Gastroesophageal sphincter (tissue), 4 donors: ENCODE measurements at regions not wholly inside any gene's neighbourhood (a gene's known extent, or its start where the extent isn't known, plus 50 kb on each side); places are given as distances from the start of the nearest gene placed in this dataset.

Source experiments
- ATAC-seq: fragments of 150-250 bp; one replicate; pipeline ENCODE4 v1.9.1; 2016; ENCODE audit warnings: mild to moderate bottlenecking, moderate library complexity
- H3K27ac ChIP-seq, 4 donors: fragments of 200-600 bp; sonication (generic) in 3 of 4; 1 replicate in 3 of 4; 2 replicates in 1 of 4; pipeline ENCODE4 v1.5.1; 2016 to 2019
- H3K27me3 ChIP-seq: fragments of 200-600 bp; sonication (generic); one replicate; pipeline ENCODE4 v1.5.1; 2019
- H3K36me3 ChIP-seq, 2 donors: fragments of 200-600 bp; sonication (generic); one replicate each; pipeline ENCODE4 v1.5.1; 2019; ENCODE audit warnings: control low read depth in 1 of 2
- H3K4me1 ChIP-seq, 3 donors: fragments of 200-600 bp; sonication (generic); 1 replicate in 2 of 3; 2 replicates in 1 of 3; pipeline ENCODE4 v1.5.1; 2016 to 2019; ENCODE audit warnings: control low read depth in 2 of 3
- H3K4me3 ChIP-seq, 2 donors: fragments of 200-600 bp; sonication (generic); one replicate each; pipeline ENCODE4 v1.5.1; 2019; ENCODE audit warnings: mild to moderate bottlenecking in 1 of 2, moderate library complexity in 1 of 2
- H3K9me3 ChIP-seq, 3 donors: fragments of 200-600 bp; sonication (generic); one replicate each; pipeline ENCODE4 v1.5.1; 2017 to 2019; ENCODE audit warnings: control low read depth in 2 of 3
- EP300 ChIP-seq: sonication (generic); formaldehyde crosslinking; IDR thresholded peaks from one replicate; pipeline ENCODE4 v1.6.1; 2017; ENCODE audit warnings: antibody characterized with exemption, mild to moderate bottlenecking
- POLR2A ChIP-seq, 2 donors: fragments of 450-650 bp; IDR thresholded peaks; one replicate each; pipeline ENCODE4 v1.6.1; 2017; ENCODE audit warnings: antibody characterized with exemption in 2 of 2, mild to moderate bottlenecking in 2 of 2, moderate library complexity in 1 of 2
- POLR2AphosphoS5 ChIP-seq: sonication (generic); formaldehyde crosslinking; IDR thresholded peaks from one replicate; pipeline ENCODE4 v1.6.1; 2017; ENCODE audit warnings: antibody characterized with exemption
- WGBS, 2 donors: methylation state at CpG; one replicate each; pipeline ENCODE4 v1.1.5; 2018; ENCODE audit warnings: low coverage in 1 of 2; 5-methylcytosine and 5-hydroxymethylcytosine counted together
- TF ChIP-seq, protein P1 (sequence below), 4 experiments: fragments of 200-600 bp in 2 of 4; fragments of 450-650 bp in 2 of 4; sonication (generic) in 1 of 4; IDR thresholded peaks; one replicate each; pipeline ENCODE4 v1.5.1; 2017 to 2019; ENCODE audit warnings: antibody characterized with exemption in 4 of 4, mild to moderate bottlenecking in 2 of 4, moderate library complexity in 2 of 4

DNA sequence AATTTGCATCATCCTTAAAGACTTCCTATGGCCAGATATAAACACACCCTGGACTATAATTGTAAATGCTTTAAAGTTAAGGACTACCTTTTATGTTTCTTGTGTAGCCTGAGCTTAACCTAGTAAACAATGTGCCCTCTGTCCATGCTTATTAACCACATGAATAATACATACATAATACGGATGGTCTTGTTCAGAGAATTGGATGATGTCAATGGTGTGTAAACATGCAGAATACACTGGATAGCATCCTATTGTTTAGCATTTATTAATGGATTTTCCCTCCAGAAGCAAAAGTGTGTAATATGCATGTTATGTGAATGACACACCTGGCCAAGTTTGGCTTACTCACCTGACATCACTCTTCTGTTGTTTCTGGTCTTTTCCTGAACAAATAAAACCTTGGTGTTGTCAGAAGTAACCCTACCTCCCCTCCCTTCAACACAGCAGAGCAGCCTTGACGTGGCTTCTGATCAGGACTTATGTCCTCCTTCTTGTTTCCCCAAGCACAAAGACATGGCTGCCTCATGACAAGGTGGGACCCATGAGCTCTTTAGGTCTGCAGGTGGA is 517.9 kb downstream of the MTRR start:
- Histone ChIP-seq H3K27me3 (no peaks in the 10 kb centered on the region), H3K36me3 (no peaks in the 10 kb centered on the region), H3K27ac (no peak overlapping the region), H3K4me3 (no peak overlapping the region), H3K9me3 (no peaks in the 10 kb centered on the region), H3K4me1 (no peaks in the 10 kb centered on the region)
- TF ChIP-seq, protein P1, sequence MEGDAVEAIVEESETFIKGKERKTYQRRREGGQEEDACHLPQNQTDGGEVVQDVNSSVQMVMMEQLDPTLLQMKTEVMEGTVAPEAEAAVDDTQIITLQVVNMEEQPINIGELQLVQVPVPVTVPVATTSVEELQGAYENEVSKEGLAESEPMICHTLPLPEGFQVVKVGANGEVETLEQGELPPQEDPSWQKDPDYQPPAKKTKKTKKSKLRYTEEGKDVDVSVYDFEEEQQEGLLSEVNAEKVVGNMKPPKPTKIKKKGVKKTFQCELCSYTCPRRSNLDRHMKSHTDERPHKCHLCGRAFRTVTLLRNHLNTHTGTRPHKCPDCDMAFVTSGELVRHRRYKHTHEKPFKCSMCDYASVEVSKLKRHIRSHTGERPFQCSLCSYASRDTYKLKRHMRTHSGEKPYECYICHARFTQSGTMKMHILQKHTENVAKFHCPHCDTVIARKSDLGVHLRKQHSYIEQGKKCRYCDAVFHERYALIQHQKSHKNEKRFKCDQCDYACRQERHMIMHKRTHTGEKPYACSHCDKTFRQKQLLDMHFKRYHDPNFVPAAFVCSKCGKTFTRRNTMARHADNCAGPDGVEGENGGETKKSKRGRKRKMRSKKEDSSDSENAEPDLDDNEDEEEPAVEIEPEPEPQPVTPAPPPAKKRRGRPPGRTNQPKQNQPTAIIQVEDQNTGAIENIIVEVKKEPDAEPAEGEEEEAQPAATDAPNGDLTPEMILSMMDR (IDR thresholded peaks at IDR 0.05) = no peak
- ATAC-seq = no peak
- 59 to 60% methylated on average over 2 of the region's 2 CpGs for WGBS, 2 donors

DNA sequence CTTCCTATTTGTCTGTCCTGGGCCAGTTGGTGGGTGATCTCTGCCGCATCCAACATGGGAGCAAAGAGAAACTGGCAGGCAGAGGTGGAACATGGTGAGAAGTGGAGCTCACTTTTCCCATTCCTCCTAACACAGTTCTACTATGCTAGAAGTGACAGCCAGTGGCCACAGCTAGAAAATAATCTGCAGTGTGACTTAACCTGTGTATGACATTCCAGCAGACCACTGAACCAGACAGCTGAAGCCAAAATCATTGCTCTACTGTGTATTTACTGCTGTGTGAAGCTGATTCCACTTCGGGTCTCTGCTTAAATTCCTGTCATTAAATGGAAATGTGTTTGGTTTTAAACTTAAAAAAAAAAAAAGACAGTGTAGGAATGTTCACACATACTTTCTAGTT is 523.0 kb downstream of the MTRR start:
- WGBS, 2 donors = 0 to 6% methylated on average over 1 of the region's 2 CpGs
- Histone ChIP-seq H3K27ac (no peak overlapping the region), H3K4me1 (no peaks in the 10 kb centered on the region), H3K9me3 (no peaks in the 10 kb centered on the region), H3K27me3 (no peaks in the 10 kb centered on the region), H3K4me3 (no peak overlapping the region), H3K36me3 (no peaks in the 10 kb centered on the region)
- TF ChIP-seq POLR2A (IDR thresholded peaks at IDR 0.05) = no peak
- no peak for TF ChIP-seq POLR2AphosphoS5
- no peak for TF ChIP-seq EP300
- TF ChIP-seq, protein P1 (IDR thresholded peaks at IDR 0.05) = no peak
- ATAC-seq = no peak

DNA sequence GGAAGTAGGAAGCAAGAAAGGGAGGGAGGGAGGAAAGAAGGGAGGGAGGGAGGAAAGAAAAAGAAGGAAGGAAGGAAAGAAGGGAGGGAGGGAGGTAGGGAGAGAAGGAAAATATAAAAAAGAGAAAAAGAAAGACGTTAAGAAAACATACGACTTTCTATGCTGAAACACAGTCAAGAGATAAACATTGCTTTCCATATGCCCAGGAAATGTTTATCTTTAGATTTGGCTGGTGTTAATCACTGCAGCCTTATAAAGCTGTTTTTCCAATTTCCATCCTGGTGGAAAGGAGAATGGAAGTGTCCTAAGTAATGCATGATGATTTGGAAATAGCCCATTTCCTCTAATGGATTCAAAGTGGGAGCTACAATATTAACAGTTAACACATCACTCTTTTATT is 524.3 kb downstream of the MTRR start:
- no peaks in the 10 kb centered on the region for H3K27me3 ChIP-seq
- H3K27ac ChIP-seq = no peak overlapping the region
- H3K4me1 ChIP-seq = no peaks in the 10 kb centered on the region
- TF ChIP-seq, protein P1 (IDR thresholded peaks at IDR 0.05) = no peak
- TF ChIP-seq EP300 (no peak), POLR2AphosphoS5 (no peak), POLR2A (IDR thresholded peaks at IDR 0.05) (no peak)
- 18 to 23% methylated on average over 2 of the region's 2 CpGs for WGBS, 2 donors
- no peaks in the 10 kb centered on the region for H3K9me3 ChIP-seq
- no peak for ATAC-seq
- no peak overlapping the region for H3K4me3 ChIP-seq
- no peaks in the 10 kb centered on the region for H3K36me3 ChIP-seq

DNA sequence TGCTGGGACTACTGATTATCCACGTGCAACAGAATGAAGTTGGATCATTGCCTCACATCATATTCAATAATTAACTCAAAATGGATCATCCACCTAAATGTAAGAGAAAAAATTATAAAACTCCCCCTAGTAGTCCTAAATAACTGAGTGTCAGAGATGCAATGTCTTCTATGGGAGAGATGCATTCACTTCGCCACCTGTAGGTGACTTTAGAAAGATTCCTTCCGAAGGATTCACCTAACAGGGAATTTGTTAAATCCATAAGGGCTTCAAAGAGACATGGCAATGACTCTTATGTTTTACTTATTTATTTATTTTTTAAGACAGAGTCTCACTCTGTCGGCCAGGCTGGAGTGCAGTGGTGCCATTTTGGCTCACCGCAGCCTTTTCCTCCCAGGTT is 526.0 kb downstream of the MTRR start:
- WGBS, 2 donors = 74 to 80% methylated on average over 5 of the region's 5 CpGs
- Histone ChIP-seq H3K4me3 (no peak overlapping the region), H3K27me3 (no peaks in the 10 kb centered on the region), H3K9me3 (no peaks in the 10 kb centered on the region), H3K36me3 (no peaks in the 10 kb centered on the region), H3K4me1 (no peaks in the 10 kb centered on the region), H3K27ac (no peak overlapping the region)
- ATAC-seq = no peak
- TF ChIP-seq EP300 (no peak), POLR2AphosphoS5 (no peak), POLR2A (IDR thresholded peaks at IDR 0.05) (no peak)
- TF ChIP-seq, protein P1 (IDR thresholded peaks at IDR 0.05) = no peak

DNA sequence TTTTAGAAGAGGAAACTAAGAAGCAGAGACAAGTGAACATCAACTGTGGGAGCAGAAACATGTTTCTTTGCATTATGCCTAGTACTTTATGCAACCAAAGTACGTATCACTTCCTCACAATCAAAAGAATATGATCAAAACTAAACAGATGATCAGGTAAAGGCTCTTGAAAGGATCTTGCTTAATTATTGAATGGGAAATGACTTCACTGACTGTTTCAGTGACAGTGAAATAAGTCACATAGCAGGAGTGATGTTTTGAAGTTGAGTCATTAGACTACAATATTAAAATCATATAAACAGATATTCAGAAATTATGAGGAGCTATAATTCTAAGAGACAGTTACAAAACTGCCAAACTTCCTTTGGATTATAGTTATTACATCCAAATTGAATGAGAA is 527.3 kb downstream of the MTRR start:
- ATAC-seq = no peak
- TF ChIP-seq, protein P1 (IDR thresholded peaks at IDR 0.05) = no peak
- no peak for TF ChIP-seq EP300
- WGBS, 2 donors = 71 to 100% methylated on average over 1 of the region's 1 CpG

More for the DNA sequence above, 527.3 kb downstream of the MTRR start:
- no peaks in the 10 kb centered on the region for H3K27me3 ChIP-seq
- H3K4me1 ChIP-seq = no peaks in the 10 kb centered on the region
- H3K27ac ChIP-seq = no peak overlapping the region
- H3K9me3 ChIP-seq = no peaks in the 10 kb centered on the region
- H3K36me3 ChIP-seq = no peaks in the 10 kb centered on the region
- H3K4me3 ChIP-seq = no peak overlapping the region
